GM12892 (cell line): ENCODE measurements at regions not wholly inside any gene's neighbourhood (a gene's known extent, or its start where the extent isn't known, plus 50 kb on each side); places are given as distances from the start of the nearest gene placed in this dataset.

Experiments
- POLR2A ChIP-seq: IDR thresholded peaks from 2 replicates; pipeline ENCODE4 v1.6.1; 2011; ENCODE audit warnings: low read depth, low read length, control low read depth
- POLR2AphosphoS5 ChIP-seq: IDR thresholded peaks from 2 replicates; pipeline ENCODE4 v1.6.1; 2011; ENCODE audit warnings: low read depth, low read length, control low read depth
- TAF1 ChIP-seq: IDR thresholded peaks from 2 replicates; pipeline ENCODE4 v1.6.1; 2011; ENCODE audit warnings: low read depth, mild to moderate bottlenecking, control low read depth, low read length, borderline replicate concordance

DNA sequence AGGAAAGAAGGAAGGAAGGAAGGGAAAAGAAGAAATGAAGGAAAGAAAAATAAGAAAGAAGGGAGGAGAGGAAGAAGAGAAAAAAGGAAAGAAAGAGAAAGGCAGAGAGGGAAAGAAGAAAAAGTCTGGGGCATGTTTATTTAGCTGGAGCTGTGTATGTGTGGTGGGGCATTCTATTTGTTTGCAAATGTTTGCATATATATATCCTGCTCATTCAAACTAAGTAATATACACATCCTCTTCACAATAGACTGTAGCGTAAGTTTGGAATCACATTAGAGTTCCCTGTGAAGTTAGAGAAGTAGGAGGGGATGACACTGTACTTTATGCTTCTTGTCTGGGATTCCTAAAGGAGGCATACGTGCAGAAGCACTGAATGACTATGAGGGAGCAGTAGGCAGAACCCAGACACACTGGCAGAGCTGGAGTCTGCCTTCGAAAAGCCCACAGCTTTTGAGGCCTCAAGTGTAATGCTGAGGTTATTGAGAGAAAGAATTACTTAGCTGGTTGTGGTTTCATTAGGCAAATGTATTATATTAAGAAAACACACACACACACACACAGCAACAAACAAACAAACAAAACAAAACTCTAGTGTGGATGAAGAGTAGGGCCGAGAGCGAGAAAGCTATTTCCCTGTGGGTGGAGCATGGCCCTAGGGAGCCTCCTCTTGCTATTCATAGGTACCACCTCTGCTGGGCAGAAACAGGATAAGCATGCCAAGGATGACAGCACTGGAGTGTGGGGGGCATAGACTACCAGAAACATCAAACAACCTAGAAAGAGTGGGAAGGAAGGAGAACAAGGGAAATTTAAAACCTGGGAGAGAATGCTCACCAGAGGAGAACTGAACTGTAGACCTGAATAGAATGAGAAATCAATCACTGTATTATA is 905.1 kb upstream of the NXPH2 start:
- TF ChIP-seq POLR2A = no peak
- TF ChIP-seq POLR2AphosphoS5 = no peak
- TF ChIP-seq TAF1 = no peak
